ENCODE measurements at regions not wholly inside any gene's neighbourhood (a gene's known extent, or its start where the extent isn't known, plus 50 kb on each side); places are given as distances from the start of the nearest gene placed in this dataset.

GRCh38 chr2:175383286-175383685, 201.8 kb upstream of the ATP5MC3 start:
- H3K9me3 ChIP-seq: peaks cover 19% of the 10 kb centered on the region
- H3K4me3 ChIP-seq (ENCODE audit: low read depth, low read length): no peak overlapping the region
- TF ChIP-seq CTCF (IDR thresholded peaks at IDR 0.05; ENCODE audit: insufficient read depth in 1 of 2, low read depth in 1 of 2, low read length in 1 of 2, severe bottlenecking in 1 of 2, unreplicated experiment in 1 of 2): no peak
- no peak overlapping the region for H3K27ac Mint-ChIP-seq (ENCODE audit: unreplicated experiment)
- POLR2A ChIA-PET: no interaction called here
- no peaks in the 10 kb centered on the region for H3K4me1 Mint-ChIP-seq (ENCODE audit: low read depth, unreplicated experiment)
- peaks cover 32% of the 10 kb centered on the region for H3K9me3 Mint-ChIP-seq (ENCODE audit: unreplicated experiment)
- CTCF ChIA-PET: no interaction called here
- no peaks in the 10 kb centered on the region for H3K27me3 ChIP-seq (replicated peaks; ENCODE audit: control insufficient read depth, insufficient read depth, low read length)
- no peak for DNase-seq
- BruUV-seq (replicated peaks): no TSS peak
- H3K36me3 Mint-ChIP-seq (ENCODE audit: insufficient read depth, unreplicated experiment): no peaks in the 10 kb centered on the region
- intact Hi-C loops (cut with micrococcal nuclease; ENCODE audit: unreplicated experiment): no loop called here
- H3K4me3 Mint-ChIP-seq (ENCODE audit: unreplicated experiment): no peak overlapping the region
- no peaks in the 10 kb centered on the region for H3K4me1 ChIP-seq
- no peaks in the 10 kb centered on the region for H3K36me3 ChIP-seq (ENCODE audit: control insufficient read depth, insufficient read depth, low read length)
- no peaks in the 10 kb centered on the region for H3K27me3 Mint-ChIP-seq (ENCODE audit: insufficient read depth, unreplicated experiment)

- Mint-ChIP-seq H3K27me3 (ENCODE audit: insufficient read depth, unreplicated experiment) (peaks cover 9% of the 10 kb centered on the region), H3K4me1 (ENCODE audit: low read depth, unreplicated experiment) (no peaks in the 10 kb centered on the region), H3K27ac (ENCODE audit: unreplicated experiment) (no peak overlapping the region), H3K9me3 (ENCODE audit: unreplicated experiment) (no peaks in the 10 kb centered on the region), H3K4me3 (ENCODE audit: unreplicated experiment) (no peak overlapping the region), H3K36me3 (ENCODE audit: insufficient read depth, unreplicated experiment) (no peaks in the 10 kb centered on the region)
- ChIA-PET CTCF (no interaction called here), POLR2A (no interaction called here)
- Histone ChIP-seq H3K27me3 (replicated peaks; ENCODE audit: control insufficient read depth, insufficient read depth, low read length) (no peaks in the 10 kb centered on the region), H3K4me3 (ENCODE audit: low read depth, low read length) (no peak overlapping the region), H3K4me1 (no peaks in the 10 kb centered on the region), H3K9me3 (no peaks in the 10 kb centered on the region), H3K36me3 (ENCODE audit: control insufficient read depth, insufficient read depth, low read length) (no peaks in the 10 kb centered on the region)
- TF ChIP-seq CTCF (IDR thresholded peaks at IDR 0.05; ENCODE audit: insufficient read depth in 1 of 2, low read depth in 1 of 2, low read length in 1 of 2, severe bottlenecking in 1 of 2, unreplicated experiment in 1 of 2): no peak
- no TSS peak for BruUV-seq (replicated peaks)
- intact Hi-C loops (cut with micrococcal nuclease; ENCODE audit: unreplicated experiment): no loop called here
- DNase-seq: no peak
Observed at GRCh38 chr2:175373729-175374128, 192.2 kb upstream of the ATP5MC3 start.

- H3K27ac Mint-ChIP-seq (ENCODE audit: unreplicated experiment): no peak overlapping the region
- POLR2A ChIA-PET: no interaction called here
- no peaks in the 10 kb centered on the region for H3K4me1 ChIP-seq
- no peak for DNase-seq
- CTCF ChIA-PET: no interaction called here
- no peaks in the 10 kb centered on the region for H3K9me3 ChIP-seq
- no peaks in the 10 kb centered on the region for H3K36me3 ChIP-seq (ENCODE audit: control insufficient read depth, insufficient read depth, low read length)
- H3K27me3 Mint-ChIP-seq (ENCODE audit: insufficient read depth, unreplicated experiment): peaks cover 9% of the 10 kb centered on the region
- H3K4me3 ChIP-seq (ENCODE audit: low read depth, low read length): no peak overlapping the region
- no peaks in the 10 kb centered on the region for H3K36me3 Mint-ChIP-seq (ENCODE audit: insufficient read depth, unreplicated experiment)
- H3K9me3 Mint-ChIP-seq (ENCODE audit: unreplicated experiment): no peaks in the 10 kb centered on the region
- intact Hi-C loops (cut with micrococcal nuclease; ENCODE audit: unreplicated experiment): no loop called here
- no peaks in the 10 kb centered on the region for H3K4me1 Mint-ChIP-seq (ENCODE audit: low read depth, unreplicated experiment)
- H3K4me3 Mint-ChIP-seq (ENCODE audit: unreplicated experiment): no peak overlapping the region
- H3K27me3 ChIP-seq (replicated peaks; ENCODE audit: control insufficient read depth, insufficient read depth, low read length): no peaks in the 10 kb centered on the region
- no TSS peak for BruUV-seq (replicated peaks)
- TF ChIP-seq CTCF (IDR thresholded peaks at IDR 0.05; ENCODE audit: insufficient read depth in 1 of 2, low read depth in 1 of 2, low read length in 1 of 2, severe bottlenecking in 1 of 2, unreplicated experiment in 1 of 2): no peak
Observed at GRCh38 chr2:175372704-175373701, 191.5 kb upstream of the ATP5MC3 start.

All from Caco-2 (cell line).